AG08395 (cell line): ENCODE measurements at regions not wholly inside any gene's neighbourhood (a gene's known extent, or its start where the extent isn't known, plus 50 kb on each side); places are given as distances from the start of the nearest gene placed in this dataset.

ENCODE experiments used
- DNase-seq: peaks from one replicate; pipeline ENCODE4 v3.0.0; 2012; ENCODE audit warnings: mixed read lengths, low spot score

GRCh38 chr3:76349715-76350480, 564.5 kb upstream of the ZNF717 start:
- no peak for DNase-seq

- no peak for DNase-seq
These were observed 566.7 kb upstream of the ZNF717 start for GRCh38 chr3:76352051-76352450.

GRCh38 chr3:76352511-76353284, 567.3 kb upstream of the ZNF717 start:
- no peak for DNase-seq

- DNase-seq, result no peak
These were observed 568.3 kb upstream of the ZNF717 start for GRCh38 chr3:76353683-76354082.

- DNase-seq, result no peak
These were observed 575.7 kb upstream of the ZNF717 start for GRCh38 chr3:76361010-76361409.

- DNase-seq, result no peak
These were observed 577.3 kb upstream of the ZNF717 start for GRCh38 chr3:76362643-76363042.

GRCh38 chr3:76365275-76365674, 579.9 kb upstream of the ZNF717 start:
- peak; percentile 10 for DNase-seq

GRCh38 chr3:76367281-76367680, 581.9 kb upstream of the ZNF717 start:
- peak; percentile 46 for DNase-seq

- DNase-seq, result peak; percentile 31
These were observed 583.8 kb upstream of the ZNF717 start for GRCh38 chr3:76369170-76369569.

- no peak for DNase-seq
These were observed 585.6 kb upstream of the ZNF717 start for GRCh38 chr3:76370749-76371520.

GRCh38 chr3:76372497-76372896, 587.1 kb upstream of the ZNF717 start:
- DNase-seq, result no peak

- DNase-seq, result no peak
These were observed 591.7 kb upstream of the ZNF717 start for GRCh38 chr3:76377074-76377473.

- no peak for DNase-seq
These were observed 593.4 kb upstream of the ZNF717 start for GRCh38 chr3:76378789-76379188.

- DNase-seq, result no peak
These were observed 598.4 kb upstream of the ZNF717 start for GRCh38 chr3:76383781-76384180.

- no peak for DNase-seq
These were observed 601.7 kb upstream of the ZNF717 start for GRCh38 chr3:76387000-76387399.

GRCh38 chr3:76400141-76400540, 614.8 kb upstream of the ZNF717 start:
- peak; percentile 3 for DNase-seq

GRCh38 chr3:76402926-76403325, 617.6 kb upstream of the ZNF717 start:
- no peak for DNase-seq

- DNase-seq, result no peak
These were observed 618.2 kb upstream of the ZNF717 start for GRCh38 chr3:76403556-76403955.

- no peak for DNase-seq
These were observed 619.8 kb upstream of the ZNF717 start for GRCh38 chr3:76405196-76405595.

- peak; percentile 9 for DNase-seq
These were observed 625.5 kb upstream of the ZNF717 start for GRCh38 chr3:76410762-76411281.

- no peak for DNase-seq
These were observed 624.5 kb upstream of the ROBO2 start for GRCh38 chr3:76415384-76415783.

- no peak for DNase-seq
These were observed 610.2 kb upstream of the ROBO2 start for GRCh38 chr3:76429581-76430177.
